ENCODE measurements at regions not wholly inside any gene's neighbourhood (a gene's known extent, or its start where the extent isn't known, plus 50 kb on each side); places are given as distances from the start of the nearest gene placed in this dataset.

- DNase-seq (ENCODE audit: low read depth), result no peak
- no peaks in the 10 kb centered on the region for H3K4me1 ChIP-seq (ENCODE audit: control insufficient read depth, insufficient read depth, low read length)
- H3K4me3 ChIP-seq (ENCODE audit: low read length), result no peak overlapping the region
- H3K9ac ChIP-seq (ENCODE audit: low read length), result no peak overlapping the region
- no peaks in the 10 kb centered on the region for H3K36me3 ChIP-seq (ENCODE audit: control insufficient read depth, insufficient read depth, low read length, severe bottlenecking)
- H3K27me3 ChIP-seq (replicated peaks; ENCODE audit: control insufficient read depth, insufficient read depth, low read length), result no peaks in the 10 kb centered on the region
- H3K9me3 ChIP-seq (ENCODE audit: control insufficient read depth, low read length), result no peaks in the 10 kb centered on the region
Observed at GRCh38 chr3:144409319-144409718, 437.7 kb downstream of the DIPK2A start.

- H3K9me3 ChIP-seq (ENCODE audit: control insufficient read depth, low read length), result no peaks in the 10 kb centered on the region
- no peaks in the 10 kb centered on the region for H3K27me3 ChIP-seq (replicated peaks; ENCODE audit: control insufficient read depth, insufficient read depth, low read length)
- no peak overlapping the region for H3K9ac ChIP-seq (ENCODE audit: low read length)
- H3K36me3 ChIP-seq (ENCODE audit: control insufficient read depth, insufficient read depth, low read length, severe bottlenecking), result no peaks in the 10 kb centered on the region
- no peak for DNase-seq (ENCODE audit: low read depth)
- H3K4me3 ChIP-seq (ENCODE audit: low read length), result no peak overlapping the region
- H3K4me1 ChIP-seq (ENCODE audit: control insufficient read depth, insufficient read depth, low read length), result no peaks in the 10 kb centered on the region
Observed at GRCh38 chr3:144413068-144413467, 441.4 kb downstream of the DIPK2A start.

GRCh38 chr3:144415492-144415891 is 443.9 kb downstream of the DIPK2A start:
- H3K9ac ChIP-seq (ENCODE audit: low read length), result no peak overlapping the region
- no peak for DNase-seq (ENCODE audit: low read depth)
- H3K4me3 ChIP-seq (ENCODE audit: low read length), result no peak overlapping the region
- no peaks in the 10 kb centered on the region for H3K27me3 ChIP-seq (replicated peaks; ENCODE audit: control insufficient read depth, insufficient read depth, low read length)
- H3K9me3 ChIP-seq (ENCODE audit: control insufficient read depth, low read length), result no peaks in the 10 kb centered on the region
- H3K36me3 ChIP-seq (ENCODE audit: control insufficient read depth, insufficient read depth, low read length, severe bottlenecking), result no peaks in the 10 kb centered on the region
- no peaks in the 10 kb centered on the region for H3K4me1 ChIP-seq (ENCODE audit: control insufficient read depth, insufficient read depth, low read length)

GRCh38 chr3:144424606-144425005 is 453.0 kb downstream of the DIPK2A start:
- H3K9me3 ChIP-seq (ENCODE audit: control insufficient read depth, low read length), result no peaks in the 10 kb centered on the region
- no peaks in the 10 kb centered on the region for H3K4me1 ChIP-seq (ENCODE audit: control insufficient read depth, insufficient read depth, low read length)
- no peak overlapping the region for H3K4me3 ChIP-seq (ENCODE audit: low read length)
- no peaks in the 10 kb centered on the region for H3K36me3 ChIP-seq (ENCODE audit: control insufficient read depth, insufficient read depth, low read length, severe bottlenecking)
- H3K9ac ChIP-seq (ENCODE audit: low read length), result no peak overlapping the region
- DNase-seq (ENCODE audit: low read depth), result no peak
- H3K27me3 ChIP-seq (replicated peaks; ENCODE audit: control insufficient read depth, insufficient read depth, low read length), result no peaks in the 10 kb centered on the region

- no peaks in the 10 kb centered on the region for H3K9me3 ChIP-seq (ENCODE audit: control insufficient read depth, low read length)
- H3K27me3 ChIP-seq (replicated peaks; ENCODE audit: control insufficient read depth, insufficient read depth, low read length), result no peaks in the 10 kb centered on the region
- no peak for DNase-seq (ENCODE audit: low read depth)
- no peaks in the 10 kb centered on the region for H3K4me1 ChIP-seq (ENCODE audit: control insufficient read depth, insufficient read depth, low read length)
- no peak overlapping the region for H3K4me3 ChIP-seq (ENCODE audit: low read length)
- H3K36me3 ChIP-seq (ENCODE audit: control insufficient read depth, insufficient read depth, low read length, severe bottlenecking), result no peaks in the 10 kb centered on the region
- no peak overlapping the region for H3K9ac ChIP-seq (ENCODE audit: low read length)
Observed at GRCh38 chr3:144426366-144426765, 454.7 kb downstream of the DIPK2A start.

GRCh38 chr3:144426967-144427366 is 455.3 kb downstream of the DIPK2A start:
- H3K27me3 ChIP-seq (replicated peaks; ENCODE audit: control insufficient read depth, insufficient read depth, low read length), result no peaks in the 10 kb centered on the region
- DNase-seq (ENCODE audit: low read depth), result no peak
- no peak overlapping the region for H3K4me3 ChIP-seq (ENCODE audit: low read length)
- H3K4me1 ChIP-seq (ENCODE audit: control insufficient read depth, insufficient read depth, low read length), result no peaks in the 10 kb centered on the region
- no peak overlapping the region for H3K9ac ChIP-seq (ENCODE audit: low read length)
- no peaks in the 10 kb centered on the region for H3K9me3 ChIP-seq (ENCODE audit: control insufficient read depth, low read length)
- no peaks in the 10 kb centered on the region for H3K36me3 ChIP-seq (ENCODE audit: control insufficient read depth, insufficient read depth, low read length, severe bottlenecking)

- no peaks in the 10 kb centered on the region for H3K27me3 ChIP-seq (replicated peaks; ENCODE audit: control insufficient read depth, insufficient read depth, low read length)
- no peak for DNase-seq (ENCODE audit: low read depth)
- H3K4me3 ChIP-seq (ENCODE audit: low read length), result no peak overlapping the region
- no peaks in the 10 kb centered on the region for H3K4me1 ChIP-seq (ENCODE audit: control insufficient read depth, insufficient read depth, low read length)
- no peaks in the 10 kb centered on the region for H3K9me3 ChIP-seq (ENCODE audit: control insufficient read depth, low read length)
- no peak overlapping the region for H3K9ac ChIP-seq (ENCODE audit: low read length)
- H3K36me3 ChIP-seq (ENCODE audit: control insufficient read depth, insufficient read depth, low read length, severe bottlenecking), result no peaks in the 10 kb centered on the region
Observed at GRCh38 chr3:144429719-144430121, 458.1 kb downstream of the DIPK2A start.

GRCh38 chr3:144431134-144431533 is 459.5 kb downstream of the DIPK2A start:
- Histone ChIP-seq H3K4me1 (ENCODE audit: control insufficient read depth, insufficient read depth, low read length) (no peaks in the 10 kb centered on the region), H3K36me3 (ENCODE audit: control insufficient read depth, insufficient read depth, low read length, severe bottlenecking) (no peaks in the 10 kb centered on the region), H3K9ac (ENCODE audit: low read length) (no peak overlapping the region), H3K4me3 (ENCODE audit: low read length) (no peak overlapping the region), H3K9me3 (ENCODE audit: control insufficient read depth, low read length) (no peaks in the 10 kb centered on the region), H3K27me3 (replicated peaks; ENCODE audit: control insufficient read depth, insufficient read depth, low read length) (no peaks in the 10 kb centered on the region)
- no peak for DNase-seq (ENCODE audit: low read depth)

- no peak for DNase-seq (ENCODE audit: low read depth)
- H3K27me3 ChIP-seq (replicated peaks; ENCODE audit: control insufficient read depth, insufficient read depth, low read length), result no peaks in the 10 kb centered on the region
- no peaks in the 10 kb centered on the region for H3K36me3 ChIP-seq (ENCODE audit: control insufficient read depth, insufficient read depth, low read length, severe bottlenecking)
- H3K9ac ChIP-seq (ENCODE audit: low read length), result no peak overlapping the region
- H3K4me1 ChIP-seq (ENCODE audit: control insufficient read depth, insufficient read depth, low read length), result no peaks in the 10 kb centered on the region
- H3K9me3 ChIP-seq (ENCODE audit: control insufficient read depth, low read length), result no peaks in the 10 kb centered on the region
- no peak overlapping the region for H3K4me3 ChIP-seq (ENCODE audit: low read length)
Observed at GRCh38 chr3:144433006-144433405, 461.4 kb downstream of the DIPK2A start.

GRCh38 chr3:144437989-144438388 is 466.4 kb downstream of the DIPK2A start:
- Histone ChIP-seq H3K9ac (ENCODE audit: low read length) (no peak overlapping the region), H3K27me3 (replicated peaks; ENCODE audit: control insufficient read depth, insufficient read depth, low read length) (no peaks in the 10 kb centered on the region), H3K36me3 (ENCODE audit: control insufficient read depth, insufficient read depth, low read length, severe bottlenecking) (no peaks in the 10 kb centered on the region), H3K4me1 (ENCODE audit: control insufficient read depth, insufficient read depth, low read length) (no peaks in the 10 kb centered on the region), H3K4me3 (ENCODE audit: low read length) (no peak overlapping the region), H3K9me3 (ENCODE audit: control insufficient read depth, low read length) (no peaks in the 10 kb centered on the region)
- no peak for DNase-seq (ENCODE audit: low read depth)

GRCh38 chr3:144444061-144444460 is 472.4 kb downstream of the DIPK2A start:
- no peaks in the 10 kb centered on the region for H3K36me3 ChIP-seq (ENCODE audit: control insufficient read depth, insufficient read depth, low read length, severe bottlenecking)
- H3K9ac ChIP-seq (ENCODE audit: low read length), result no peak overlapping the region
- H3K4me3 ChIP-seq (ENCODE audit: low read length), result no peak overlapping the region
- H3K9me3 ChIP-seq (ENCODE audit: control insufficient read depth, low read length), result no peaks in the 10 kb centered on the region
- DNase-seq (ENCODE audit: low read depth), result no peak
- H3K27me3 ChIP-seq (replicated peaks; ENCODE audit: control insufficient read depth, insufficient read depth, low read length), result no peaks in the 10 kb centered on the region
- H3K4me1 ChIP-seq (ENCODE audit: control insufficient read depth, insufficient read depth, low read length), result no peaks in the 10 kb centered on the region

GRCh38 chr3:144444546-144444945 is 472.9 kb downstream of the DIPK2A start:
- Histone ChIP-seq H3K4me3 (ENCODE audit: low read length) (no peak overlapping the region), H3K36me3 (ENCODE audit: control insufficient read depth, insufficient read depth, low read length, severe bottlenecking) (no peaks in the 10 kb centered on the region), H3K9me3 (ENCODE audit: control insufficient read depth, low read length) (no peaks in the 10 kb centered on the region), H3K4me1 (ENCODE audit: control insufficient read depth, insufficient read depth, low read length) (no peaks in the 10 kb centered on the region), H3K27me3 (replicated peaks; ENCODE audit: control insufficient read depth, insufficient read depth, low read length) (no peaks in the 10 kb centered on the region), H3K9ac (ENCODE audit: low read length) (no peak overlapping the region)
- no peak for DNase-seq (ENCODE audit: low read depth)
